ENCODE measurements at regions not wholly inside any gene's neighbourhood (a gene's known extent, or its start where the extent isn't known, plus 50 kb on each side); places are given as distances from the start of the nearest gene placed in this dataset.

GRCh38 chr10:124255556-124255955 is 162.2 kb upstream of the CHST15 start:
- no peak overlapping the region for H3K4me3 ChIP-seq
- H3K27me3 ChIP-seq = no peaks in the 10 kb centered on the region
- H3K9ac ChIP-seq (ENCODE audit: low read depth in 2 of 2, low read length in 2 of 2) = no peak overlapping the region
- no peak for DNase-seq
- H3K36me3 ChIP-seq = no peaks in the 10 kb centered on the region
- H3K27ac ChIP-seq = no peak overlapping the region
- no peaks in the 10 kb centered on the region for H3K9me3 ChIP-seq
- intact Hi-C loops (cut with DNase I) = no loop called here
- H3K4me1 ChIP-seq = no peaks in the 10 kb centered on the region
- TF ChIP-seq CTCF (IDR thresholded peaks at IDR 0.05) = no peak

DNA sequence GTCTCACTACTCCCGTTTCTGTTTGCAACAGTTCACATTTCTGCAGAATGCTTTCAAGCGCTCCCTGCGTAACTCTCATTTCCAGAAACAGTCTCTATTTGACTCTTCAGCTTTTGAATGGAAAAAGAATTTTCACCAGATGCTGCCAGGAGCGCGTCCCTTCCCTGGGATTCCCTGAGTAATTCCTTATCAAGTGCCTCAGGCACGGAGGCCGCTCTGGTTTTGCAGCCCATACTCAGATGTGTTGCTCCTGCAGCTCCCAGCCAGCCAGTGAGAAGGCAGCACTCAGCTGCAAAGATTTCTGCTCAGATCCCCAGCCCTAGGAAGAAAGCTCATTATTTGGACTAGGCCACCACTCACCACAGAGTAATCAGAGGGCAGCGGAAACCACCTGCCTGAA is 161.1 kb upstream of the CHST15 start:
- H3K36me3 ChIP-seq = no peaks in the 10 kb centered on the region
- no peak for DNase-seq
- TF ChIP-seq CTCF (IDR thresholded peaks at IDR 0.05) = no peak
- no peak overlapping the region for H3K27ac ChIP-seq
- no peak overlapping the region for H3K9ac ChIP-seq (ENCODE audit: low read depth in 2 of 2, low read length in 2 of 2)
- intact Hi-C loops (cut with DNase I) = no loop called here
- no peaks in the 10 kb centered on the region for H3K4me1 ChIP-seq
- H3K4me3 ChIP-seq = no peak overlapping the region
- no peaks in the 10 kb centered on the region for H3K27me3 ChIP-seq
- H3K9me3 ChIP-seq = no peaks in the 10 kb centered on the region

GRCh38 chr10:124253006-124253405 is 159.6 kb upstream of the CHST15 start:
- no peak for DNase-seq
- H3K27ac ChIP-seq = no peak overlapping the region
- no peaks in the 10 kb centered on the region for H3K4me1 ChIP-seq
- intact Hi-C loops (cut with DNase I) = no loop called here
- no peak overlapping the region for H3K9ac ChIP-seq (ENCODE audit: low read depth in 2 of 2, low read length in 2 of 2)
- H3K27me3 ChIP-seq = no peaks in the 10 kb centered on the region
- H3K9me3 ChIP-seq = no peaks in the 10 kb centered on the region
- no peak for TF ChIP-seq CTCF (IDR thresholded peaks at IDR 0.05)
- no peak overlapping the region for H3K4me3 ChIP-seq
- H3K36me3 ChIP-seq = no peaks in the 10 kb centered on the region

GRCh38 chr10:124252097-124252715 is 158.8 kb upstream of the CHST15 start:
- Histone ChIP-seq H3K9me3 (no peaks in the 10 kb centered on the region), H3K4me1 (no peaks in the 10 kb centered on the region), H3K36me3 (no peaks in the 10 kb centered on the region), H3K9ac (ENCODE audit: low read depth in 2 of 2, low read length in 2 of 2) (no peak overlapping the region), H3K4me3 (no peak overlapping the region), H3K27ac (no peak overlapping the region), H3K27me3 (no peaks in the 10 kb centered on the region)
- intact Hi-C loops (cut with DNase I) = no loop called here
- no peak for DNase-seq
- no peak for TF ChIP-seq CTCF (IDR thresholded peaks at IDR 0.05)

GRCh38 chr10:124251317-124252065 is 158.1 kb upstream of the CHST15 start:
- Histone ChIP-seq H3K4me3 (no peak overlapping the region), H3K4me1 (no peaks in the 10 kb centered on the region), H3K9ac (ENCODE audit: low read depth in 2 of 2, low read length in 2 of 2) (no peak overlapping the region), H3K36me3 (no peaks in the 10 kb centered on the region), H3K27ac (no peak overlapping the region), H3K27me3 (no peaks in the 10 kb centered on the region), H3K9me3 (no peaks in the 10 kb centered on the region)
- intact Hi-C loops (cut with DNase I) = no loop called here
- TF ChIP-seq CTCF (IDR thresholded peaks at IDR 0.05) = no peak
- DNase-seq = no peak

Measured in colonic mucosa (tissue), 4 donors.